Breast epithelium (tissue), 4 donors: ENCODE measurements at regions not wholly inside any gene's neighbourhood (a gene's known extent, or its start where the extent isn't known, plus 50 kb on each side); places are given as distances from the start of the nearest gene placed in this dataset.

Experiments
- DNase-seq, 2 donors: peaks; one replicate each; pipeline ENCODE4 v3.0.0-alpha.2; 2019; ENCODE audit warnings: low spot score in 2 of 2
- H3K27ac ChIP-seq, 2 donors: fragments of 200-600 bp; sonication (generic) in 1 of 2; one replicate each; pipeline ENCODE4 v1.5.1; 2016 to 2019; ENCODE audit warnings: mild to moderate bottlenecking in 1 of 2
- H3K27me3 ChIP-seq, 2 donors: fragments of 200-600 bp; sonication (generic) in 1 of 2; one replicate each; pipeline versions ENCODE4 v1.5.1 to v1.6.0; 2017 to 2019; ENCODE audit warnings: control low read depth in 1 of 2, mild to moderate bottlenecking in 1 of 2
- H3K36me3 ChIP-seq: fragments of 200-600 bp; one replicate; pipeline ENCODE4 v1.5.1; 2019
- H3K4me1 ChIP-seq, 2 donors: fragments of 200-600 bp; sonication (generic); one replicate each; pipeline ENCODE4 v1.5.1; 2016 to 2019; ENCODE audit warnings: control low read depth in 1 of 2
- H3K4me3 ChIP-seq, 3 donors: fragments of 200-600 bp; sonication (generic); 1 replicate in 2 of 3; 2 replicates in 1 of 3; pipeline ENCODE4 v1.5.1; 2016 to 2019; ENCODE audit warnings: mild to moderate bottlenecking in 3 of 3, moderate library complexity in 2 of 3
- H3K9me3 ChIP-seq, 2 donors: fragments of 200-600 bp; sonication (generic) in 1 of 2; one replicate each; pipeline ENCODE4 v1.5.1; 2016 to 2019; ENCODE audit warnings: control low read depth in 1 of 2
- POLR2A ChIP-seq: fragments of 450-650 bp; IDR thresholded peaks from one replicate; pipeline ENCODE4 v1.6.1; 2016; ENCODE audit warnings: antibody characterized with exemption, mild to moderate bottlenecking, moderate library complexity
- POLR2AphosphoS5 ChIP-seq, 3 donors: sonication (generic); formaldehyde crosslinking; IDR thresholded peaks; one replicate each; pipeline ENCODE4 v1.6.1; 2017; ENCODE audit warnings: antibody characterized with exemption in 3 of 3
- intact Hi-C: fragments of 100-400 bp; cut with DNase I; formaldehyde crosslinking; loops from one replicate; pipeline ENCODE4 v1.15.1; 2023; ENCODE audit warnings: low total_unique reads
- TF ChIP-seq, protein P1 (sequence below), 3 donors: fragments of 450-650 bp; IDR thresholded peaks; one replicate each; pipeline ENCODE4 v1.5.1; 2016 to 2017; ENCODE audit warnings: antibody characterized with exemption in 3 of 3, mild to moderate bottlenecking in 3 of 3, moderate library complexity in 3 of 3

DNA sequence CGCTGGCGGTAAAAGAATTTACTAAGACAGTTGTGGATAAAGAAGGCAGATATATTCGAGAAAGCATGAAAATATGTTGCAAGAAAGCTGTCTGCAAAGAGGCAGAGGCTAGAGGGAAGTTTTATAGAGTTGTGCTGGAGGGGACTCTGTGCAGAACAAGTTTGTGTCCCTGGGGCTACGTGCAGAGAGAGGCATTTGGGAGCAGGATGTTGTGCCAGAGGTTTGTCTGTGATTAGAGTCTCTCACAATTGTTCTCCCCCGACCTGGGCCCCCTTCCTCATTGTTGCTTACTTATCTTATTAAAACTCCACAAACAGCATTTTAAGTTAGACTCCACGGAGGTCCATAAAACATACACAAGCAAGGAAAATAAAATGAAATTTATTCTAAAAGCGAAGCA is 831.3 kb downstream of the NLGN4X start:
- H3K27ac ChIP-seq, result no peak overlapping the region
- TF ChIP-seq POLR2A (no peak), POLR2AphosphoS5 (IDR thresholded peaks at IDR 0.05) (no peak)
- TF ChIP-seq, protein P1, sequence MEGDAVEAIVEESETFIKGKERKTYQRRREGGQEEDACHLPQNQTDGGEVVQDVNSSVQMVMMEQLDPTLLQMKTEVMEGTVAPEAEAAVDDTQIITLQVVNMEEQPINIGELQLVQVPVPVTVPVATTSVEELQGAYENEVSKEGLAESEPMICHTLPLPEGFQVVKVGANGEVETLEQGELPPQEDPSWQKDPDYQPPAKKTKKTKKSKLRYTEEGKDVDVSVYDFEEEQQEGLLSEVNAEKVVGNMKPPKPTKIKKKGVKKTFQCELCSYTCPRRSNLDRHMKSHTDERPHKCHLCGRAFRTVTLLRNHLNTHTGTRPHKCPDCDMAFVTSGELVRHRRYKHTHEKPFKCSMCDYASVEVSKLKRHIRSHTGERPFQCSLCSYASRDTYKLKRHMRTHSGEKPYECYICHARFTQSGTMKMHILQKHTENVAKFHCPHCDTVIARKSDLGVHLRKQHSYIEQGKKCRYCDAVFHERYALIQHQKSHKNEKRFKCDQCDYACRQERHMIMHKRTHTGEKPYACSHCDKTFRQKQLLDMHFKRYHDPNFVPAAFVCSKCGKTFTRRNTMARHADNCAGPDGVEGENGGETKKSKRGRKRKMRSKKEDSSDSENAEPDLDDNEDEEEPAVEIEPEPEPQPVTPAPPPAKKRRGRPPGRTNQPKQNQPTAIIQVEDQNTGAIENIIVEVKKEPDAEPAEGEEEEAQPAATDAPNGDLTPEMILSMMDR (IDR thresholded peaks at IDR 0.05), result no peak
- intact Hi-C loops, result no loop called here
- no peaks in the 10 kb centered on the region for H3K9me3 ChIP-seq
- DNase-seq, result no peak
- H3K36me3 ChIP-seq, result no peaks in the 10 kb centered on the region
- H3K4me3 ChIP-seq, result no peak overlapping the region
- H3K27me3 ChIP-seq, result no peaks in the 10 kb centered on the region
- no peaks in the 10 kb centered on the region for H3K4me1 ChIP-seq

DNA sequence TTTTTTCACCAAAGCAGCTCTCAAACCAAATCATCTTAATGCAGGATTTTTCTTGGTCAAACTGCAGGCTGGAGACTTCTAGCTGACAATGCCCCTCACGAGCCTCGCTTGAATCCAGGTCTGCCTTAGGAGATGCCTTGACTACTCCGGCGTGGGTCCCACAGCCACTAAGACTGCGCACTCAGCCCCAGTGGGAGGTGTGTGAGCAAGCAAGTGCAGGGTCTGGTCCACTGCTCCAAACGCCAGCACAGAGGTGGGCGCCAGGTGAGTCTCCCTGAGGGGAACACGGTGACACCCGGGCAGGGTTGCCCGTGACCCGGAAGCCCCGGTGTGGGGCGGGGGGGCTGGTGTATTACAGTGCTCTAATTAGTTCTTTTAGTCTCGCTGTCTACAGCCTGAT is 838.3 kb downstream of the NLGN4X start:
- H3K4me1 ChIP-seq, result no peaks in the 10 kb centered on the region
- intact Hi-C loops, result no loop called here
- TF ChIP-seq POLR2A (no peak), POLR2AphosphoS5 (IDR thresholded peaks at IDR 0.05) (no peak)
- TF ChIP-seq, protein P1 (IDR thresholded peaks at IDR 0.05), result no peak

DNA sequence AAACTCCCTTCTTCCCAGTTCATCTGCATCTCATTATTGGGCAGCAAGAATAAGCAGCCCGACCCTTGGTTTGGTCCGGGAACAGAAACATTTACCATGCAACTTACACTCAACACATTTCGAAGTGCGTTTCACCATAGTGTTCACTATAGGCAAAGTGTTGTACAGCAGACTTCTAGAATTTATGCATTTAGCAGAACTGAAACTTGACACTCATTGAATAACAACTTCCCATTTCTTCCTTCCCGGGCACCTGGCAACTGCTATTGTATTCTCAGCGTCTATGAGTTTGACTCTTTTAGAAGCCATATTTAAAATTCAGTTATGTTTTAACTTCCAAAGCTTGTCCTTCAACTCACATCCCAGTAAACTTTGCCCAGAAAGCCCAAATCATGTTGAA is 840.6 kb downstream of the NLGN4X start:
- H3K27me3 ChIP-seq, result no peaks in the 10 kb centered on the region
- no peak overlapping the region for H3K4me3 ChIP-seq
- H3K9me3 ChIP-seq, result peaks cover 0 to 8% of the 10 kb centered on the region in 2 donors
- DNase-seq, result no peak
- no peak for TF ChIP-seq POLR2A
- TF ChIP-seq, protein P1 (IDR thresholded peaks at IDR 0.05), result no peak
- TF ChIP-seq POLR2AphosphoS5 (IDR thresholded peaks at IDR 0.05), result no peak
- no peaks in the 10 kb centered on the region for H3K4me1 ChIP-seq
- intact Hi-C loops, result no loop called here
- H3K27ac ChIP-seq, result no peak overlapping the region
- H3K36me3 ChIP-seq, result no peaks in the 10 kb centered on the region

More for the DNA sequence above, 838.3 kb downstream of the NLGN4X start:
- no peaks in the 10 kb centered on the region for H3K27me3 ChIP-seq
- no peak overlapping the region for H3K4me3 ChIP-seq
- no peaks in the 10 kb centered on the region for H3K36me3 ChIP-seq
- no peak for DNase-seq
- H3K27ac ChIP-seq, result no peak overlapping the region
- peaks cover 0 to 8% of the 10 kb centered on the region in 2 donors for H3K9me3 ChIP-seq

DNA sequence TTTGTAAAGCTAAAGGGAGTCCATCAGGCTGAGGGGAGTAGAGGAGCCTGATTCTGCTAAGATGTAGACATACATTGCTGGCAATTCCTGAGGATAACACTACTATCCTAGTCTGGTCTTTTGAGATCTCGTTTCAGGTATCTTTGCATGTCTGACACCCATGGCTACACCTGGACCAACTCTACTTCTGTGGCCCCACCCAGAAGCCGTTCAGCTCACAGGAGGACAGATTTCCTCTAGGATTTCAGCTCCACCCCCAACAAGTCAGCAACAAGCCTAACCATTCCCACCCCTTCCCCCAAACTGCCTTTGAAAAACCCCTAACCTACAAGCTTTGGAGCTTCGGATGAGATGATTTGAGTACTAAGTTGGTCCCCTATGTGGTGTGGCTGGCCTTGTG is 848.2 kb downstream of the NLGN4X start:
- TF ChIP-seq POLR2A (no peak), POLR2AphosphoS5 (IDR thresholded peaks at IDR 0.05) (no peak)
- TF ChIP-seq, protein P1 (IDR thresholded peaks at IDR 0.05), result no peak
- Histone ChIP-seq H3K4me1 (no peaks in the 10 kb centered on the region), H3K4me3 (no peak overlapping the region), H3K27me3 (peaks cover 0 to 5% of the 10 kb centered on the region in 2 donors), H3K36me3 (no peaks in the 10 kb centered on the region), H3K27ac (no peak overlapping the region), H3K9me3 (no peaks in the 10 kb centered on the region)
- no peak for DNase-seq
- intact Hi-C loops, result no loop called here

DNA sequence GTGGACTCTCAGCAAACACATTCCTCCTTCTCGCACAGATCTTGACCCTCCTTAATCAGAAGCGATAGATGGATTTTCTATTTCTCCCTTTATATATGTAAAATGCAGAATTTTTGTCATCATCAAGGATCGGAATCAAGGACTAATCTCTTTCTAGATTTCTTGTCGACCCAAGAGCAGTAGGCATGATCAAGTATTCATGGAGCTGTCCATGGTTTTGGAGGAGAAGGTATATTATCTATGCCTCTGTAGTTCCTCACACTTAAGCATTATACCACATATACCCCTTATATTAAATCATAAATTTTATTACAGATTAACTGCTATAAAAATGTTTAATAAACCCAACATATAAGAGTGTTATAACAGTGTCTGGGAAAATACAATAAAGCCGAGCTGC is 886.8 kb downstream of the NLGN4X start:
- DNase-seq, result no peak
- intact Hi-C loops, result no loop called here
- Histone ChIP-seq H3K36me3 (no peaks in the 10 kb centered on the region), H3K27ac (no peak overlapping the region), H3K27me3 (no peaks in the 10 kb centered on the region), H3K9me3 (no peaks in the 10 kb centered on the region), H3K4me1 (no peaks in the 10 kb centered on the region), H3K4me3 (no peak overlapping the region)
- no peak for TF ChIP-seq POLR2A
- TF ChIP-seq, protein P1 (IDR thresholded peaks at IDR 0.05), result no peak
- no peak for TF ChIP-seq POLR2AphosphoS5 (IDR thresholded peaks at IDR 0.05)
